ENCODE measurements at regions not wholly inside any gene's neighbourhood (a gene's known extent, or its start where the extent isn't known, plus 50 kb on each side); places are given as distances from the start of the nearest gene placed in this dataset.

DNA sequence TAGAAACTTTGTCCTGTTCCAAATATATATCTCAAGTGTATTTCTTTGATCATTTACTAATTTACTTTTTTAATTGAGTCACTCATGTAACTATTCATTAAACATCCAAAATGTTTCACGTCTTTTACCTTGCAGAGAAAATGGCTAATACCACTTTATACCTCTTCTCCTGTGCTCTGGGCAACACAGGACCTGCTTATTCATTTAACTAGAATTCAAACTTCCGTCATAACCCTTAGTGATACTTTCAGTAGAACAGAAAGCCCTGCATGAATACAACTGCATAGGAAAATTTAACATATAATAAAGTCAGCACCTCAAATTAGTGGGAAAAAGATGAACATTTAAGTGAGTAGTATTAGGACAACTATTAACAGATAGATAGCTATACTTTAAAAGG is 205.2 kb downstream of the MREG start:
- TF ChIP-seq EZH2 (IDR thresholded peaks at IDR 0.05) (no peak), POLR2AphosphoS5 (IDR thresholded peaks at IDR 0.05; ENCODE audit: borderline replicate concordance, low read depth, low read length) (no peak), FOXP2 (optimal IDR thresholded peaks at IDR 0.05; ENCODE audit: control extremely low read depth, extremely low read length, insufficient read depth) (no peak)
